Kidney epithelial cell (primary cell): ENCODE measurements at regions not wholly inside any gene's neighbourhood (a gene's known extent, or its start where the extent isn't known, plus 50 kb on each side); places are given as distances from the start of the nearest gene placed in this dataset.

ENCODE experiments used
- DNase-seq: peaks from one replicate; pipeline ENCODE4 v3.0.0-alpha.2; 2010; ENCODE audit warnings: low read depth
- H3K27me3 ChIP-seq: 2 replicates; pipeline ENCODE4 v1.6.0; 2011; ENCODE audit warnings: low read length; ENCODE audit not compliant: control insufficient read depth, insufficient read depth
- H3K36me3 ChIP-seq: 2 replicates; pipeline ENCODE4 v1.5.1; 2011; ENCODE audit warnings: low read length; ENCODE audit not compliant: control insufficient read depth, insufficient read depth
- H3K4me3 ChIP-seq: 2 replicates; pipeline ENCODE4 v1.5.1; 2011; ENCODE audit warnings: low read depth, mild to moderate bottlenecking, control low read depth, low read length
- TF ChIP-seq, protein P1 (sequence below): IDR thresholded peaks from 2 replicates; pipeline ENCODE4 v1.5.1; 2011; ENCODE audit warnings: mild to moderate bottlenecking, moderate library complexity, low read length, control low read depth, inconsistent platforms; ENCODE audit not compliant: insufficient read depth, poor library complexity, severe bottlenecking

DNA sequence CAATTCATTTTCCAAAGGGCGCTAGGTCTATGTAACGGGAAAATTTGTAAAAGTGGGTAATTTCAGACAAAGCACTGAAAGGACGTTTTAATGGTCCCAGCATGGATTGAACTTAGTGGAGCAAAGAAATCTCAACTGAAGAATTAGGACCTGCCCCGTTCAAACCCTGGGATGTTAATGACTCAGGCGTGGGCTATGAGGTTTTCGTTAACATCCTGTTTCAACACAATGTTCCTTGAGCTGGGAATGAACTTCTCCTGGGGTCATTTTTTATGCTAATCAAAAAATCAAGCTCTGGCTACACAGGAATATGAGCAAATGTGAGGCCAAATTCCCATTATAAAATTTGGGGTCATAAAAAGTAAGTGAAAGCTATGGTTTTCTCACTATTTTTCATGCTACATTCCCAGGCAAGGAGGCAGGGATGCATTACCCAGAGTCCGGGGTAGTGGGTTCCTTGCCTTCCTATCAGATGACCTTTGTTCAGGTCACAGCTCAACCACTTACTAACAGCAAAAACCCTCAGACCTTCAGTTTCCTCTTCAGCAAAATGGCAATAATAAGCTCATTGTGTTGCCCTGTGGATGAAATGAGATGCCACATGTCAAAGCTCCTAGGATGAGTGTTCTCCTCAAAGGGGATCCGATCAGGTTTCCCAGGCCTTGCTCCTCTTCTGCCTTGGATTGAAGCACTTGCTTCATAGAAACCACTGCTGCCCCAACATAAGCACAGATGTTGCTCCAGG is 271.4 kb downstream of the ARRDC4 start:
- Histone ChIP-seq H3K27me3 (no peaks in the 10 kb centered on the region), H3K4me3 (no peak overlapping the region), H3K36me3 (no peaks in the 10 kb centered on the region)
- TF ChIP-seq, protein P1, sequence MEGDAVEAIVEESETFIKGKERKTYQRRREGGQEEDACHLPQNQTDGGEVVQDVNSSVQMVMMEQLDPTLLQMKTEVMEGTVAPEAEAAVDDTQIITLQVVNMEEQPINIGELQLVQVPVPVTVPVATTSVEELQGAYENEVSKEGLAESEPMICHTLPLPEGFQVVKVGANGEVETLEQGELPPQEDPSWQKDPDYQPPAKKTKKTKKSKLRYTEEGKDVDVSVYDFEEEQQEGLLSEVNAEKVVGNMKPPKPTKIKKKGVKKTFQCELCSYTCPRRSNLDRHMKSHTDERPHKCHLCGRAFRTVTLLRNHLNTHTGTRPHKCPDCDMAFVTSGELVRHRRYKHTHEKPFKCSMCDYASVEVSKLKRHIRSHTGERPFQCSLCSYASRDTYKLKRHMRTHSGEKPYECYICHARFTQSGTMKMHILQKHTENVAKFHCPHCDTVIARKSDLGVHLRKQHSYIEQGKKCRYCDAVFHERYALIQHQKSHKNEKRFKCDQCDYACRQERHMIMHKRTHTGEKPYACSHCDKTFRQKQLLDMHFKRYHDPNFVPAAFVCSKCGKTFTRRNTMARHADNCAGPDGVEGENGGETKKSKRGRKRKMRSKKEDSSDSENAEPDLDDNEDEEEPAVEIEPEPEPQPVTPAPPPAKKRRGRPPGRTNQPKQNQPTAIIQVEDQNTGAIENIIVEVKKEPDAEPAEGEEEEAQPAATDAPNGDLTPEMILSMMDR, result no peak
- peak; percentile 10 for DNase-seq

DNA sequence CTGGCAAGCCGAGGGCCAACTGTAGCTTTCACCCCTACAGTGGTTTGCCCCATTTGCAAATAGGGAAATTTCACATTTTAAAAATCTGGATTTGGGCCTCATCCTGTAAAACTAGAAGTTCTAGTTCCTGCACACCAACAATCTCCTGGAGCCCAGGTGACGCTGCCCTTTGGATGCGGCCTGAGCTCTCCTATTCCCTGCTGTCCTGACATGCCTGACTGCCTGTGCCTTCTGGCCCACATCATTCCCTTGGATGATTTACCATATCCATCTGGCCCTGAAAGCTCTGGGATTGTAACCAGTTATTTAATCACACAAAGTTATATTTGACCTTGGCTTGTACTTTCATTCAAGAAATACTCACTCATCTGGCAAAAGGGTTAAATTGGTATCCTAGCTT is 272.3 kb downstream of the ARRDC4 start:
- Histone ChIP-seq H3K27me3 (no peaks in the 10 kb centered on the region), H3K36me3 (no peaks in the 10 kb centered on the region), H3K4me3 (no peak overlapping the region)
- no peak for DNase-seq
- TF ChIP-seq, protein P1, result no peak

DNA sequence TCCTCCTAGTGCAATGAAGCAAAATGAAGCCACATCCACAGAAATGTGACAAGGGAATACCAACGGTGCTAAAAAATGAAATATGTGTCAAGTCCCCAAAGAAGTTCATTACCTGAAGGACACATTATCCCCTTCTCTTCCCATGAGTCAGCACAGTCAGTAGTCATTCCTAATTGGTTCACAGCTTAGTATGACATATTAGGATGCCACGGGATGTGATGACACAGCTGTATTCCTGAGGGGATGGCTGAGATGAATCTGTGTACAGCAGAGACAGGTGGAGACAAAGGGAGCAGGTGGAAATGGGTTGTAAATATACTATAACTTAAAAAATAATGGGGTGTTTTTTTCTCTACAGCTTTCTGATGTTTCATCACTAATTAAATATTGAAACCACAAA is 273.4 kb downstream of the ARRDC4 start:
- H3K36me3 ChIP-seq, result no peaks in the 10 kb centered on the region
- no peak overlapping the region for H3K4me3 ChIP-seq
- TF ChIP-seq, protein P1, result no peak
- no peaks in the 10 kb centered on the region for H3K27me3 ChIP-seq
- DNase-seq, result no peak

DNA sequence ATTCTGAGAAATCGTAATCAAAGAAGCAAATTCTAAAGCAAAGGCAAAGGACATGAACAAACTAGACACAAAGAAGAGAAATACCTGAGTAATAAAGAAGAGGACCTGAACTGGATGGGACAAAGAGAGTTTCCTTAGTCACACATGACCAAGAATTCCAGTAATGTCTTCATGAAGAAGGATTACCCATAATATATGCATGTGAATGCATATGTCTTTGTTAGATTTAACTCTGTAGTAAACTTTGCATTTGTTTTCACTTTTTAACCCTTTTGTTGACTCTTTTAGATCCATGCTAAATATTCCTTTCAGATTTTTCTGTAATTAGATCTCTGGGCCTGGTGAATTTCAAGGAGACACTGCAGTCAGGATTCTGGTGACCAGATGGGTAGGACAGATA is 279.8 kb downstream of the ARRDC4 start:
- no peaks in the 10 kb centered on the region for H3K36me3 ChIP-seq
- TF ChIP-seq, protein P1, result no peak
- DNase-seq, result no peak
- no peak overlapping the region for H3K4me3 ChIP-seq
- H3K27me3 ChIP-seq, result no peaks in the 10 kb centered on the region

DNA sequence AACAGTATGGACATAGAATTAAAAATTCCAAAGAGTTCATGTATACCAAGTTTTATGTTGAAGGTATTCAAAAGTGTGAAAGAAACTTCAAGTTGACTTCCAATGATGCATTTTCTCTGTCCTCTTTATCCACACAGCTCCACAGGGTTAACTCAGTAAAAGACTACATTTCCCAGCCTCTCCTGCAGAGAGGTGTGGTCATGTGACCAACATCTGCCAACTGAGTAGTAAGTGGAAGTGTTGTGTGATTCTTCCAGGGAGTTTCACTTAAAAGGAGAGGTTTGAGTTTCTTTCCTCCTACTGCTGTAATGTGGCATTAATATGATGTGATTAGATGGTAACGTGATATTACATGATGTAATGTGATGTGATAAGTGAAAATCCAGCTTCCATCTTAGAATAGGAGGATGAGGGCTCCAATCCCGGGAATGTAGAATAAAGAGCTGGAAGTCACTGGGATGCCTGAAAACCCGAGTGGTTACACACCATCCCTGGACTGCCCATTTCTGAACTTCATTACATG is 280.6 kb downstream of the ARRDC4 start:
- TF ChIP-seq, protein P1, result no peak
- Histone ChIP-seq H3K27me3 (no peaks in the 10 kb centered on the region), H3K4me3 (no peak overlapping the region), H3K36me3 (no peaks in the 10 kb centered on the region)
- DNase-seq, result no peak

DNA sequence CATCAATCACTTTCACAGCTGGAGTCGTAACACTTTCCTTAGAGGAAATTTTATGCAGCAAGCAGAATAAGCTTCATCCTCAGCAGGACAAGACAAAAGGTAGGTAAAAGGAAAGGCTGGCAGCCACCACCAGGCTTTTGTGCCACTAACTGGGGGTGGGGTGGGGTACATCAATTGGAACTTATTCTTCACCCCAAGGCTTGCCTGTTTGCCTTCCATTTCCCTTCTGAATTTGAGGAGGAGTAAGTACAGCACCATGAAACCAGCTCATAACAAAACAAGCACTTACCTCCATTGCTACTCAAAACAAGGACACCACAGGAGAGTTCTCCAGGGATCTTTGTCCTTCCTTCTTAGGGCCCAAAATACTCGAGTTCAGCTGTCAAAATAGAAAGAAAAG is 296.8 kb downstream of the ARRDC4 start:
- DNase-seq, result no peak
- Histone ChIP-seq H3K4me3 (no peak overlapping the region), H3K36me3 (no peaks in the 10 kb centered on the region), H3K27me3 (no peaks in the 10 kb centered on the region)
- TF ChIP-seq, protein P1, result no peak
